Endothelial cell of hepatic sinusoid (primary cell): ENCODE measurements at regions not wholly inside any gene's neighbourhood (a gene's known extent, or its start where the extent isn't known, plus 50 kb on each side); places are given as distances from the start of the nearest gene placed in this dataset.

Experiments used
- in situ Hi-C: cut with HindIII; loops from 2 replicates; pipeline ENCODE4 v1.10.0; 2017; ENCODE audit warnings: low sequenced_read_pairs

DNA sequence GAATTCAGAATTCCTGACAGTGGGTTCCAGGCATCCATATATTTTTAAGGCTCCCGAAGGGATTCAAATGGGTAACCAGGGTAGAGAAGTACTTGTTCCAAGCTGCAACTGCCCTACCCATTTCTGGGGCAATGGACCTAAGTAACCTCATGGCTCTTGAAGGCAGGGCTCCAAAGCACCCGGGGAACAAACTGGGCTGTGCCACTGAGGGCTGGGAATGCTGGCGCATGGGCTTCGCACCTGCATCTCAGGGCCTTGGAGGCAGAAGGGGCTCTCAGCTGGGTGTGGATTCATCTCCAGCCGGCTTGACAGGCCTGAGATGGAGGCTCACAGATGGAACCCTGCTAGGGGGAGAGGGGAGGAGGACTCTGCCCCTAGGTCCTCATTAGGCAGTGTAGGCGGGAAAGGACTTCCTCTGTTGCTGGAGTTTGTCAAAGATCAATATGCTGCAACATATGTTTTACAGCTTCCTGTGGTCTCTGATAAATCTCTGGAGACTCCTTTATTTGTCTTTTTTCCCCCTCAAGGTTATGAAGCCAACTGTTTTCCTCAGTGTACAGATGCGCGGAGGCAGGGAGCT, 232.3 kb upstream of the NLRP1 start:
- in situ Hi-C loops: no loop called here

DNA sequence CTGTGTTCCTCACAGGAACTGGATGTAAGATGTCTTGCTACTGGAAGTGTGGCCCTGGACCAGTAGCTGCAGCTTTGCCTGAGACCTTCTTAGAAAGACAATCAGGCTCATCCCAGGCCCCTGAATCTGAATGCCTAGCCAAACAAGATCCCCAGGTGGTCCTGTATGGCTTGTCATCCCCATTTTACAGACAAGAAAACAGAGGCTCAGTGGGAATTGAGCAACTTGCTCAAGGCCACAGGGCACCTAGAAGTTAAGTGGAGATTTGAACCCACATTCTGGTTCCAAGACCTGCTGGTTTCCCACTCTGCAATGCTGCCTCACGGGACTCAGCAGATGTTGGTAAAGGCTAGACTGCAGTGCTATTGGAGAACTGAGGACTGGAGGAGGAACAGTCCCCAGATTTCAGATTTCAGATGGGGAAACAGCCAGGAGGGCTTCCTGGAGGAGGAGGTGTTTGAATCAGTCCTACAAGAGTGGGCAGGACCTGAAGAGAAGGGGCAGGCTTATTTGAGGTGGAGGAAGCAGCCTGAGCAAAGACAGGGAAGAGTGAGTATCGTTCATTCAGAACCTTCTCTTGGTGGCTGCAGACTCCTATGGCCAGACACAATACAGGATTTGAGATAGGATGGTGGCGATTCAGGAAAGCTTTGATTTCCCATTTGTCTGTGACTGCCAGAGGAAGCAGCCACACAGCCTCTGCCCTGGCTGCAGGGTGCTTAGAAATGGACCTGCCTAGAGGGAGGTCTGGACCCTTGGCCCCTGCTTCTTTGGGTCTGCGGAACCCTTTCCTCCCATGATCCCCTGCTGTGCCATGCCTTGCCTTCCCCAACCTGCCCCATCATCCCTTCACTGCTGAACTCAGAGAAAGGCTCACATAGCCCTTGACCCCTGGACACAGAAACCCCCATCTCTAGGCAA, 233.4 kb upstream of the NLRP1 start:
- in situ Hi-C loops: no loop called here

DNA sequence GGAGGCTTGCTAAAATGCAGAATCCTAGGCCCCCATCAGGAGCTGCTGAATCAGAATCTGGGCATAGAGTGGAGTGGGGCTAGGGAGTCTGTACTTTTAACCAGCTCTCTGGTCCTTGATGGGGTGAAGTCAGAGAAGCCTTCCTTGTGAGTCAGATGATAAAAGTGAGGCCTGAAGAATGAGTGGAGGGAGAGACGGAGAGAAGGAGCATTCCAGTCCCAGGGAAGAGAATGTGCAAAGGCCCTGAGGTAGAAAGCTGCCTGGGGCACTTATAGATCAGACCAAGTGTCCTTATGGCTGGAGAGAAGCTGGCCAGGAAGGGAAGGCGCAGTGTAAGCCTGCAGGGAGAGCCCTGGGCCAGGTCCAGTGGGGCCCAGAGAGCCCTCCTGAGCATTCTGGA, 235.1 kb upstream of the NLRP1 start:
- in situ Hi-C loops: no loop called here

DNA sequence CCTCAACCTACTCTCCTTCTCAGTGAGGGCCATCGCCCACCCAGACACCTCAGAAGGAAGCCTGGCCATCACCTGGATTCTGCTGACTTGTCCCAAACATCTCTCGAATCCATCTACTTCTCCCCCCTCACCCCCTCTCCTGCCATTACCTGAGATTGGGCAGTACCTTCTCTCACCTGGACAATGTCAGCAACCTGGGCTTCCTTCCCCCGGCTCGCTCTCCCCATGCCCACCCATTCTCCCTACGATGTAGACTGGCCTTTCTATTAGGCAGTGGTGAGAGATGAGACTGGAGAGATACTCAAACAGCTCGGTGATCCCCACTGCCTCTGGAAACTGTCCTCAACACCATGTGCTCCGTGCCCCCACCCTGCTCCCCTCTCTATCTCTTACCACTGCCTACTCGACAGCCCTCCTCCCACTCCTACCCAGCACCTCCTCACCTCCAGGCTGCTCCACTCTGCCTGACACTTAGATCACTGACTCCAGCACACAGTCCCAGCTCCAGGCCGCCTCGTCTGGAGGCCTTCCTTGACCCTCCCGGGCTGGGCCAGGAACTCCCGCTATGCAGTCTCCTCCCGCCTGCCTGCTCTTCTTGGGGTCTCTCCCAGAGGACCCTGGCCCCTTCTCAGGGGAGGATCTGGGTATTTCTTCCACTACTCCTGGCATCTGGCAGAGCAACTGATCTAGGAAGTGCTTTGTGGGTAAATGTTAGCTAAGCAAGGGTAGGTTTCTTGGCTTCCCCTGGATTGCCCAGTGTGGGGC, 235.8 kb upstream of the NLRP1 start:
- in situ Hi-C loops: no loop called here

DNA sequence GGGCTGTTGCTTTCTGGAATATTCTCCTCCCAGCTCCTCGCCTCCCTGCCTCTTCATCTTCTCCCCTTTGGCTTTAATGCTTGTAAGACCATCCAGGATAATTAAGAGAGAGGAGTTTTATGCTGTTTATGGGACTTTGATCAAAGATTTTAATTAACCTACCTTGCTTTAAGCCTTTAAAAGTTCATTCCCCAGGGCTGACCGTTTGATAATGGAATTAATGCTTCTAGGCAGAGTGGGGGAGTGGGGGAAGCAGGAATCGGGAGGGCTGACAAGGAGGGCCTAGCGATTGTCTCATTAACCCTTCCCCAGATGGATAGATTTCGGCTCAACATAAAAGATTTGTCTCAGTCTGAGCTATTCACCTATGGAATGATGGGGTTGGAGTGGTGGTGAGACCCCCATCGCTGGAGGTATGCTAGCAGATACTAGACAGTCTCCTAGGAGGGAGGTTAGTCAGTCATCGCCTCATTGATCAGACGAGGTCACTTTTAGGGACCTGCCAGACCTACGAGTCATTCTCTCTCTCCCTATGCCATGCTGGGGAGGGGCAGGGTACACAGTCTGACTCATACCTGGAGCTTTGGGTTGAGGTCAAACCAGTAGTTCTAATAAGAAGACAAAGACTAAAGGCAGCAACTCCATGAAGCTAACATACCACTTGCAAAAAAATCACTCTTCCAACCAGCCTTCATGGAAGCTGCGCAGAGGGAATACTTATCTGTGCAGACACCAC, 236.6 kb upstream of the NLRP1 start:
- in situ Hi-C loops: no loop called here

DNA sequence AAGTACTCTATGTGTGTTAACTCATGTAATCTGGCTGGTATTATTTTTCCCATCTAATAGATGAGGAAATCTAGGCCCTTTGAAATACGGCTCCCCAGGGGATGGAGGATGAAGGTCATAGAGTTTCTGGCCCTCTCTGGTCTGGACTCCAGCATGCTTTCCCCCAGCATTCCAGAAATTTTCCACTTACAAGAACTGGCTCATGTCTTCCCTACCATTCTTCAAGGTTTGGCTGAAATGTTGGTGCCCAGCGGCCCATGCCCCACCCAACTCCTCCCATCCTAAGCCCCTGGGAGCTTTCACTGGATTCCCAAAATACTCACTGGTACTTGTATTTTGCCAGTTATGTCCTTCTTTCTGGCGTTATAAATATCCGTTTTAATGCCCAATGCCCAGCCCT, 237.5 kb upstream of the NLRP1 start:
- in situ Hi-C loops: no loop called here

DNA sequence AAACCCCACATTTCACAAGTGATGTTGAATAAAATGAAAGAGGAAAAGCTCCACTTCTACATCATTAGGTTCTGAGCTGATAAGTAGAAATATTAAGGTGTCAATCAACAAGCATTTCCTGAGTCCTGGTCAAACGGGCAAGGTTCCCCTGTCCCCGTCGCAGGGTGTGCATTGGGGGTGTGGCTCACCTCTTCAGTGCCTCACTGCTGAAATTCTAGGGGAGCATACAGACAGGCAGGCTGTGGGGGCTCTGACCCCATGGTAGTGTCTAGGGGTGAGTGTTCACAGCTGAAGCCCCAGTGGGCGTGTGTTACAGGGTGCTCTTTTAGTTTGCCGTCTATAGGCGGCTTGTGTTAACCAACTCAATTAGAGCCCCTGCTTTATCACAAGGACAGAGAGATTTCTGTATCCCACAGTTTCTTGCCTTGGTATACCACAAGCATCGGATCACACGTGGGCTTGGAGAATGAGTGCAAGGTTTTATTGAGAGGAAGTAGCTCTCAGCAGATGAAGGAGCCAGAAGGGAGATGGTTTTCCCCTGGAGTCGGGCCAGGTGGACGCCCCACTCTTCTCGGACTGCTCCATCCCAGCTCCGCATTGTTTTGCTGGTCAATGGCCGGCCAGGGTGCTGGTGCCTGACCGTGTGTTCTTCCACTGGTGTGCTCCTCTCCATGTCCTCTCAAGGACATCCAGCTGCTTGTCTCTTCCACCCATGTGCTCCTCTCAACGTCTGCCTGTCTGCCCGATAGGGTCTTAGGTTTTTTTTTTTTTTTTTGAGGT, 238.2 kb upstream of the NLRP1 start:
- in situ Hi-C loops: no loop called here

DNA sequence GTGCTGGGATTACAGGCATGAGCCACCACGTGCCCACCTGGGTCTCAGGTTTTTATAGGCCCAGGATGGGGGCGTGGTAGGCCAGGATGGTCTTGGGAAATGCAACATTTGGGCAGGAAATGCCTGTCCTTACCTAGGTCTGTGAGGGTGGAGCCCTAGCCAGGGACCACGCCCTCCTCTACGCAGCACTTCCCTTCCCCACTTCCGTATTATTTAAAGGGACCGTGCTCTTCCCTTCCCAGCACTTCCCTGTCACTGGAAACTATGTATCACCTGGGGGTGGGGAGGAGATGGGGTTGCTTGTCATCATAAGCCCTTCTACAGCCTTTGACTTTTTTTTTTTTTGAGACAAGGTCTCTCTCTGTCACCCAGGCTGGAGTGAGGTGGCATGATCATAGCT, 238.9 kb upstream of the NLRP1 start:
- in situ Hi-C loops: no loop called here

DNA sequence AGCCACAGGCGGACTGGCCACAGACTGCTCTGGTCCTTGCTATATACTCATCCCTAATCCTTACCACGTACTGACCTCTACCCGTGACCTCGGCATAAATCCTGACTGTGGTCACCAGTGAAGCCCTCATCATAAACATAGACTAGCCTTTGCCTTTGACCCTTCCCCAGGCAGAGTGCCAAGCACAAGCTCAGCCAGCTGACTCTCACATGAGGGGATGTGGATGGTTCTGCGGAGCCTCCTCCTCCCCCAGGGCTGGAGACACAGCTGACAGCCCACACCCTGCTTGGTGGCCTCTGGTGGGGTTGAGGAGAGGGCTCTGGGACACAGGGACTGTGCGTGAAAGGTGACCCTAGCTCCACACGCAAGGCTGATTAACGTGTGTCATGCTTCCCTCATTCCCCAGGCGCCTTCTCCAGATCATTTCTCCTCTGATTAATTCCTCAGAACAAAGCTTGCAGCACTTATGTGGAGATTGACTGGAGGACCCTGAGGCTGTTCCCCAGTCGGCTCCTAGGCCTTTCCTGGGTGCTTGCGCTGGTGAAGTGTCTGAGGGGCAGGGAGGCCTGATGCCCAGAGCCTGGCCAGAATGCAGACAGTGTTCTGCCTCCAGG, 241.5 kb upstream of the NLRP1 start:
- in situ Hi-C loops: no loop called here

DNA sequence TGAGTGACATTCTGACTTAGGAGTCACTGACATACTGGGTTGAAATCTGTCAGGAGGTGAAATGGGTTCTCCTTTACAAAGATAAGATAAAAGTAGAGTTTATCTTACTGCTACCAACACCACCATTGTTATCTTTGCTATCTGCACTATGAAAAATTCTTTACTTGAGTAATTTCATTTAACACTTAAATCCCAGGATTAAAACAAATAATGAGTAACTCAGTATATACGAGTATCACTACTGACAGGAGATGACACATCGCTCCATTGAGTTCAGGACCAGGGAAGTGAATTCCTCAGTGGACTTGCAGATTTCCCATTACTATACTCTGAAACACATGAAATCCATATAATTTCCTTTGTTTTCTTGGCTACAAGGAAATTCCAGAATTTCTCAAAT, 242.1 kb upstream of the NLRP1 start:
- in situ Hi-C loops: no loop called here

DNA sequence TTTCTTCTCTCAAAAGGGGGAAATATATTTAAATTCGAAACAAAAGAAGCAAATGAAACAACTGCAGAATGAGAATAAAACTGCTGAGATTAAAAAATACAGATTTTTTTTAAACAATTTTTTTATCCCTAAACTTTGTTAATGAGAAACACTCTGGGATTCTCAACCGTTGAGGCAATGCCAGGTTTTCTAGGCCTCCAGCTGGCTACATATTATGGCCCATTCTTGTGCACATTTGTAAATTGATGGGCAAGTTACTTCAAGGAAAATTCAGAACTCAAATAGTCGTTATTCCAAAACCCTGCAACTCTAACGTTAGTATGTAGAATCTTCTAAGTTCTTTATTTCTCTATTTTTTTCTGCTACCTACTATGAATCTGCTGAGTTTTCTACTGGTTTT, 239.3 kb upstream of the WSCD1 start:
- in situ Hi-C loops: no loop called here

DNA sequence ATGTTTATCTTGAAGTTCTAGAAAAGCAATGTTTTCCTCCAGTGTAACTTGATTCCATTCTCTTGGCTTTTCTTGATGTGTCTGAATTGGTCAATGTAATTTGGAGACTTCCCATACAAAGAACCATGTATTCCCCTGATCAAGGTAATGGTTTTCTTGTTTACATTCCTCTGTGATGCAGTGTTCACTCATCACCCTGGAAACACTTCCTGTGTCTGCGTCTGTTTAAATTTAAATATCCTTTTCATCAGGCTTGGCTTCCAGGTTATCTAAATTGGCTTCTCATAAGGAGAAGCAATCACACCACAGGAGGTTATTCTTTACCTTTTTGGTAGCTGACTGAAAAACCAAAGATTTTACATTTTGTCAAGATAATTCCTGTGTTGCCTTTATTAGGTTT, 237.3 kb upstream of the WSCD1 start:
- in situ Hi-C loops: no loop called here

DNA sequence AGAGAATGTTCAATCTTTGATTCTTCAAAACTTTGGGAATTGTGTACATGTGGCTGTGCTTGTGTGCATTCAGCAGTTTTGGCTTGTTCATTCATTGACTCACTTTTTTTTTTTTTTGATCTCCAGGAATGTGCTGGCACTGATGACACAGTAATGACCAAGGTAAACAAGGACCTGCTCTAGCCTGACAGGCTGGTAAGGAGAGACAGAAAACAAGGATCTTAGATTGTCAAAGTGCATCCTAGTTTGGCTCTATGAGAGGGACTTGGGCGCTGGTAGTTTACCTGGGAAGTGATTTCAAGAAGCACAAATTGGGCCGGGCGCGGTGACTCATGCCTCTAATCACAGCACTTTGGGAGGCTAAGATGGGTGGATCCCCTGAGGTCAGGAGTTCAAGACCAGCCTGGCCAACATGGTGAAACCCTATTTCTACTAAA, 233.1 kb upstream of the WSCD1 start:
- in situ Hi-C loops: no loop called here

DNA sequence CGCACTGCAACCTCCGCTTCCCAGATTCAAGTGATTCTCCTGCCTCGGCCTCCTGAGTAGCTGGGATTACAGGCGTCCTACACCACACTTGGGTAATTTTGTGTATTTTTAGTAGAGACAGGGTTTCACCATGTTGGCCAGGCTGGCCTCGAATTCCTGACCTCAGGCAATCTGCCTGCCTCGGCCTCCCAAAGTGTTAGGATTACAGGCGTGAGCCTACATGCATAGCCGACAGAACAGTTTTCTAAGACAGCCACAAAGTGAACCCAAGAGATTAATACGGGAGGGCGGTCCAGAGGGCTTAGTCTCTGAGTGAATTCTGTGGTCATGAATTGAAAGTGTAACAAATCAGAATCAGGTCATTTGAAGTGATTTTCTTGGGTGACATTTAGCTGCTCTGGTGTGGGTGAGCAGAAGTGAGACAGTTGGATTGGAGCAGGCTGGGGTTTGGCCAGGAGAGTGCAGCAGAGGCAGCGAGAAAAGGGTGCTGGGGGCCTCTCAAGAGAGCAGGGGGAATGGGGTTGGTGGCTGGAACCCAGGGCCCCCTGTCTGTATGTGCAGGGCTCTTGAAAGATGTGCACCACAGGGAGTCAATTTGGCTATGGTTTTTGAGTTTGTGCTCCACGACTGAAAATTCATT, 231.4 kb upstream of the WSCD1 start:
- in situ Hi-C loops: no loop called here

DNA sequence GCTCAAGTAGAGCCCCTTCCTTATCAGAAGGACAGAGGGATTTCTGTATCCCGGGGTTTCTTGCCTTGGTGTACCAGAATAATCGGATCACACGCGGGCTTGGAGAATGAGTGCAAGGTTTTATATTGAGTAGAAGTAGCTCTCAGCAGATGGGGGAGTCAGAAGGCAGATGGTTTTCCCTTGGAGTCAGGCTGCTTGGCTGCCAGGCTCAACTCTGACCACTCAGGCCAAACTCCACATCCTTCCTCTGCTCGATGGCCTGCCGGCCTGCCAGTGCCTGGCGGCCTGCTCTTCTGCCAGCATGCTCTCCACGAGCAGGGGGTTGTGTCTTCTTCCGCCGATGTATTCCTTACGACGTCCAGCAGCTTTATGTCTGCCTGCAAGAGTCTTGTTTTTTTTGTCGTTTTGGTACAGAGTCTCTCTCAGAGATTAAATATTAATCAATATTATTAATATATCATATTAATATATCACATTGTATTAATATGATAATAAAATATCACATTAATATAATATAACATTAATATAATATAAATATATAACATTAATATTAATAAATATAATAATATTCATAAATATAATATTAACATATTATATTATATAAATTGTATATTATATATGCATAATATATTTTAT, 229.2 kb upstream of the WSCD1 start:
- in situ Hi-C loops: no loop called here

DNA sequence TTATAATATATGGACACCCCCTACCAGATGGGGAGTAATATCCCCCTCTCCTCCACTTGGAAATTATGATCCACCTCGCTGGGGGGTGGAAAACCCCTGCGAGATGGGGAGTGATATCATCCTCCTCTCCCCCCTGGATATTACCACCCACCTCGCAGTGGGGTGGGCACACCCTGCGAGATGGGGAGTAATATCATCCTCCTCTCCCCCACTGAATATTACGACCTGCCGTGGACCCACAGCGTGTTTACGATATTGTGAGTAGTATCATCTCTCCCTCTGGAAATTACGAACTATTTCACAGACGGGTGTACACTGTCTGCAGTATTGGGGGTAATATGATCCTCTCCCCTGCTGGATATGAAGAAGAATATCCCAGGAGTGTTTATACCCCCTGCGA, 228.3 kb upstream of the WSCD1 start:
- in situ Hi-C loops: no loop called here

DNA sequence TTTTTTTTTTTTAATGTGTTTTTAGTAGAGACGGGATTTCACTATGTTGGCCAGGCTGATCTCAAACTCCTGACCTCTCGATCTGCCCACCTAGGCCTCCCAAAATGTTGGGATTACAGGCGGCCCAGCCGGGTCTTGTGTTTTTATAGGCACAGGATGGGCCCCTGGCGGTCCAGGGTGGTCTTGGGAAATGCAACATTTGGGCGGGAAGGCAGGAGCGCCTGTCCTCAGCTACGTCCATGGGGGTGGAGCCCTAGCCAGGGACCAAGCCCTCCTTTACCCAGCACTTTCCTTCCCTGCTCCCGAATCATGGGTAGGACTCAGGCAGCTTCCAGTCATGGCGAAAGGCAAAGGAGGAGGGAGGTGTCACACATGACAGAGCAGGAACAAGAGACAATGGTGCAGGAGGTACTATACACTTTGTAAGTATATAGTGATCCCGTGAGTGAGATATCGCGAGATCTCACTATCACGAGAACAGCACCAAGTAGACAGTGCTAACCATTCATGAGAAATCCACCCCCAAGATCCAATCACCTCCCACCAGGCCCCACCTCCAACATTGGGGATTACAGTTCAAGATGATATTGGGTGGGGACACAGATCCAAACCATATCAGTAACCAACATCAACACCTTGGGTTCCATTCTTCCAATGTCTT, 226.7 kb upstream of the WSCD1 start:
- in situ Hi-C loops: no loop called here

DNA sequence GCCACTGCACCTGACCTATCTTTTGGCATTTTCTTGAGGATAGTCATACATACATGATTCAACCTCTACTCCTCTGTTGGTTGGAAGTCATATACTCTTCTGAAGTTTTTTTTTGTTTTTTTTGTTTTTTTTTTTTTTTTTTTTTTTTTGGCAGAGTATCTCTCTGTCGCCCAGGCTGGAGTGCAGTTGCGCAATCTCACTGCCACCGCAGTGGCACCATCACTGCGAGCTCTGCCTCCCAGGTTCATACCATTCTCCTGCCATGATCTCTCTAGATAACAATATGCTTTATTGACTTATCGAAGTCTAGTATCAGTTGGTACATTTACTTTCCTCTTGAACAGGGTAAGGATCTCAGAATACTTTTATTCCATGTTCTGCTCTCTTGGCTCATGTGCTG, 224.2 kb upstream of the WSCD1 start:
- in situ Hi-C loops: no loop called here
